ENCODE measurements at regions not wholly inside any gene's neighbourhood (a gene's known extent, or its start where the extent isn't known, plus 50 kb on each side); places are given as distances from the start of the nearest gene placed in this dataset.

GRCh38 chr10:7100032-7100702, 310.7 kb downstream of the SFMBT2 start:
- H3K4me1 ChIP-seq: no peaks in the 10 kb centered on the region
- H3K36me3 ChIP-seq: no peaks in the 10 kb centered on the region
- H3K9me3 ChIP-seq: no peaks in the 10 kb centered on the region
- no peaks in the 10 kb centered on the region for H3K27me3 ChIP-seq
- no peak for DNase-seq (ENCODE audit: low spot score)
- no peak for TF ChIP-seq CTCF (IDR thresholded peaks at IDR 0.05)
- H3K4me3 ChIP-seq: no peak overlapping the region
- H3K27ac ChIP-seq: no peak overlapping the region

- DNase-seq (ENCODE audit: low spot score): no peak
Observed at GRCh38 chr10:7098160-7098762, 312.6 kb downstream of the SFMBT2 start.

GRCh38 chr10:7094781-7095180, 316.1 kb downstream of the SFMBT2 start:
- H3K4me1 ChIP-seq: no peaks in the 10 kb centered on the region
- H3K36me3 ChIP-seq: no peaks in the 10 kb centered on the region
- H3K4me3 ChIP-seq: no peak overlapping the region
- H3K27ac ChIP-seq: no peak overlapping the region
- no peaks in the 10 kb centered on the region for H3K9me3 ChIP-seq
- DNase-seq (ENCODE audit: low spot score): no peak
- H3K27me3 ChIP-seq: no peaks in the 10 kb centered on the region
- no peak for TF ChIP-seq CTCF (IDR thresholded peaks at IDR 0.05)

More at GRCh38 chr10:7098160-7098762, 312.6 kb downstream of the SFMBT2 start:
- TF ChIP-seq CTCF (IDR thresholded peaks at IDR 0.05): no peak
- Histone ChIP-seq H3K27me3 (no peaks in the 10 kb centered on the region), H3K4me1 (no peaks in the 10 kb centered on the region), H3K4me3 (no peak overlapping the region), H3K27ac (no peak overlapping the region), H3K36me3 (no peaks in the 10 kb centered on the region), H3K9me3 (no peaks in the 10 kb centered on the region)

- Histone ChIP-seq H3K27me3 (no peaks in the 10 kb centered on the region), H3K27ac (no peak overlapping the region), H3K9me3 (no peaks in the 10 kb centered on the region), H3K4me1 (no peaks in the 10 kb centered on the region), H3K4me3 (no peak overlapping the region), H3K36me3 (no peaks in the 10 kb centered on the region)
- no peak for DNase-seq (ENCODE audit: low spot score)
- TF ChIP-seq CTCF (IDR thresholded peaks at IDR 0.05): no peak
Observed at GRCh38 chr10:7093368-7093767, 317.5 kb downstream of the SFMBT2 start.

GRCh38 chr10:7092603-7093002, 318.2 kb downstream of the SFMBT2 start:
- Histone ChIP-seq H3K4me3 (no peak overlapping the region), H3K36me3 (no peaks in the 10 kb centered on the region), H3K4me1 (no peaks in the 10 kb centered on the region), H3K27me3 (no peaks in the 10 kb centered on the region), H3K9me3 (no peaks in the 10 kb centered on the region), H3K27ac (no peak overlapping the region)
- no peak for TF ChIP-seq CTCF (IDR thresholded peaks at IDR 0.05)
- DNase-seq (ENCODE audit: low spot score): no peak

GRCh38 chr10:7090529-7090928, 320.3 kb downstream of the SFMBT2 start:
- Histone ChIP-seq H3K4me1 (no peaks in the 10 kb centered on the region), H3K9me3 (no peaks in the 10 kb centered on the region), H3K27me3 (no peaks in the 10 kb centered on the region), H3K36me3 (no peaks in the 10 kb centered on the region), H3K27ac (no peak overlapping the region), H3K4me3 (no peak overlapping the region)
- no peak for DNase-seq (ENCODE audit: low spot score)
- no peak for TF ChIP-seq CTCF (IDR thresholded peaks at IDR 0.05)

Measured in right atrium auricular region (tissue), 2 donors.